OCI-LY3 (cell line): ENCODE measurements at regions not wholly inside any gene's neighbourhood (a gene's known extent, or its start where the extent isn't known, plus 50 kb on each side); places are given as distances from the start of the nearest gene placed in this dataset.

Experiments
- H2AFZ ChIP-seq: fragments of 200-600, 300-600 bp; shearing (Covaris generic); 2 replicates; pipeline ENCODE4 v1.6.0; 2014; ENCODE audit warnings: antibody characterized with exemption, low read depth, low read length
- H3K27ac ChIP-seq: fragments of 200-600, 300-600 bp; sonication (generic); 2 replicates; pipeline ENCODE4 v1.5.1; 2014; ENCODE audit warnings: mild to moderate bottlenecking, low read length, moderate library complexity, mixed read lengths
- H3K27me3 ChIP-seq: fragments of 200-600, 300-600 bp; sonication (generic); 2 replicates; pipeline ENCODE4 v1.6.1; 2014; ENCODE audit warnings: low read depth, low read length, mixed read lengths
- H3K36me3 ChIP-seq: fragments of 200-600, 300-600 bp; sonication (generic); replicated peaks from 2 replicates; pipeline ENCODE3; 2014; ENCODE audit warnings: low read depth, low read length, mixed read lengths
- H3K4me1 ChIP-seq: fragments of 300-600, 200-600 bp; sonication (generic); 2 replicates; pipeline ENCODE4 v1.6.1; 2014; ENCODE audit warnings: low read length, mixed read lengths
- H3K4me2 ChIP-seq: fragments of 200-600, 300-600 bp; sonication (generic); 2 replicates; pipeline ENCODE4 v1.6.1; 2014; ENCODE audit warnings: low read length, mixed read lengths
- H3K4me3 ChIP-seq: fragments of 300-600, 200-600 bp; sonication (generic); 2 replicates; pipeline ENCODE4 v1.5.1; 2014; ENCODE audit warnings: antibody characterized with exemption, mild to moderate bottlenecking, low read length, moderate library complexity
- H3K79me2 ChIP-seq: fragments of 300-600, 200-600 bp; shearing (Covaris generic); 2 replicates; pipeline ENCODE4 v1.6.1; 2014; ENCODE audit warnings: mild to moderate bottlenecking, low read length, mixed read lengths
- H3K9ac ChIP-seq: fragments of 300-600, 200-600 bp; shearing (Covaris generic); 2 replicates; pipeline ENCODE4 v1.6.0; 2014; ENCODE audit warnings: mild to moderate bottlenecking, low read length, moderate library complexity
- H3K9me3 ChIP-seq: fragments of 200-600, 300-600 bp; shearing (Covaris generic); 2 replicates; pipeline ENCODE4 v1.6.1; 2014; ENCODE audit warnings: low read length, mixed read lengths; ENCODE audit not compliant: insufficient read depth
- H4K20me1 ChIP-seq: fragments of 200-600, 300-600 bp; sonication (generic); 2 replicates; pipeline ENCODE4 v1.6.1; 2016; ENCODE audit warnings: low read length, mixed read lengths; ENCODE audit not compliant: insufficient read depth
- CTCF ChIP-seq: fragments of 200-600, 300-600 bp; sonication (generic); IDR thresholded peaks from 2 replicates; pipeline ENCODE4 v1.5.1; 2014; ENCODE audit warnings: antibody characterized with exemption, low read length, low read depth
- EZH2phosphoT487 ChIP-seq: fragments of 200-600 bp; shearing (Covaris generic); IDR thresholded peaks from 2 replicates; pipeline ENCODE4 v1.6.1; 2018; ENCODE audit warnings: antibody characterized with exemption, mixed run types, low read depth

GRCh38 chr5:4108690-4109089 is 513.1 kb downstream of the IRX1 start:
- Histone ChIP-seq H3K4me3 (no peak overlapping the region), H3K36me3 (no peaks in the 10 kb centered on the region), H3K79me2 (no peaks in the 10 kb centered on the region), H3K27me3 (no peaks in the 10 kb centered on the region), H3K4me1 (no peaks in the 10 kb centered on the region), H4K20me1 (no peaks in the 10 kb centered on the region), H3K4me2 (no peak overlapping the region), H3K27ac (no peak overlapping the region), H3K9me3 (no peaks in the 10 kb centered on the region), H3K9ac (no peak overlapping the region), H2AFZ (no peak overlapping the region)
- TF ChIP-seq CTCF: no peak

- no peak overlapping the region for H3K4me3 ChIP-seq
- no peak for TF ChIP-seq CTCF
- TF ChIP-seq EZH2phosphoT487: no peak
- H3K27ac ChIP-seq: no peak overlapping the region
- H3K36me3 ChIP-seq: no peaks in the 10 kb centered on the region
- H3K4me1 ChIP-seq: no peaks in the 10 kb centered on the region
- no peak overlapping the region for H3K4me2 ChIP-seq
- no peaks in the 10 kb centered on the region for H3K9me3 ChIP-seq
- H3K27me3 ChIP-seq: no peaks in the 10 kb centered on the region
- no peak overlapping the region for H2AFZ ChIP-seq
- no peak overlapping the region for H3K9ac ChIP-seq
- no peaks in the 10 kb centered on the region for H3K79me2 ChIP-seq
- no peaks in the 10 kb centered on the region for H4K20me1 ChIP-seq
Measured at GRCh38 chr5:4113426-4113825, 517.8 kb downstream of the IRX1 start.

GRCh38 chr5:4113905-4114304 is 518.3 kb downstream of the IRX1 start:
- no peak overlapping the region for H2AFZ ChIP-seq
- H3K36me3 ChIP-seq: no peaks in the 10 kb centered on the region
- no peak for TF ChIP-seq CTCF
- H3K9ac ChIP-seq: no peak overlapping the region
- H3K27ac ChIP-seq: no peak overlapping the region
- no peaks in the 10 kb centered on the region for H3K4me1 ChIP-seq
- H3K4me2 ChIP-seq: no peak overlapping the region
- H3K27me3 ChIP-seq: no peaks in the 10 kb centered on the region
- H3K79me2 ChIP-seq: no peaks in the 10 kb centered on the region
- no peaks in the 10 kb centered on the region for H3K9me3 ChIP-seq
- no peak overlapping the region for H3K4me3 ChIP-seq
- H4K20me1 ChIP-seq: no peaks in the 10 kb centered on the region

- Histone ChIP-seq H3K4me2 (no peak overlapping the region), H3K4me3 (no peak overlapping the region), H3K79me2 (no peaks in the 10 kb centered on the region), H3K9ac (no peak overlapping the region), H3K27ac (no peak overlapping the region), H4K20me1 (no peaks in the 10 kb centered on the region), H2AFZ (no peak overlapping the region), H3K27me3 (no peaks in the 10 kb centered on the region), H3K36me3 (no peaks in the 10 kb centered on the region), H3K4me1 (no peaks in the 10 kb centered on the region), H3K9me3 (no peaks in the 10 kb centered on the region)
- TF ChIP-seq EZH2phosphoT487 (no peak), CTCF (no peak)
Measured at GRCh38 chr5:4114452-4114851, 518.8 kb downstream of the IRX1 start.
